ENCODE measurements at regions not wholly inside any gene's neighbourhood (a gene's known extent, or its start where the extent isn't known, plus 50 kb on each side); places are given as distances from the start of the nearest gene placed in this dataset.

DNA sequence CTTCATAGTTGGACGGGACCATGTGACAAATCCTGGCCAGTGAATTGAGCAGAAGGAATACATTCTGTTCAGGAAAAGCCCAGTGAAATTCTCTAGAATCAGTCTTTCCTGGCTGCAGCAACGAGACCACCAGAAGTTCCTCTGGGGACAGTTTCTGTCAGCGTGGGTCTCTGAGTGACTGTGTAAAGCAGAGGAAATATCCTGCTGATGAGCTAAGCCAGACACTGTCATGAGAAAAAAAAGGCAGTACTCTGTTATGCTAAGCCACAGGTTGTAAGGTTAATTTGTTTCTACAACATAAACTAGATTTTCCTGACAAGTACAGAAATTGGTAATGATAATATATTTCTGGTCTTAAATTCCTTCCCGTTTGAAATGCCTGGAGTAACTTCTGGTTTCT, 664.4 kb downstream of the LMO4 start:
- H3K27me3 ChIP-seq (replicated peaks; ENCODE audit: insufficient read depth, low read length): no peaks in the 10 kb centered on the region

DNA sequence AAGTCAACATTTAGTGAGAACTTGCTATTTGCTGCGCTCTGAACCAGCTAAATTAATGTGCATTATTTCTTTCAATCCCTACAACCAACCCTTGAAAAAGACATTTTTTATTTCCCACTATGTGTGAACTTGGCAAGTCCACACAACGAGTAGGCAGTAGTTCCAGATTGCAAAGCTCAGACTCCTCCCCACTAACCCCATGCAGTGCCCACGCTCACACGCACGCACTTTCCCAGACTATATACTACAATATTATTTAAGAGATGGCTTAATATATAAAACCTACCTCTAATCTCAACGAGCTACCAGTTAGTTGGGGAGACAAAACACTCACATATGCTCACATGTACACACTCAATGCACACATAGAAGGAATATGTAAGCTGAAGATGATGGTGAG, 671.2 kb downstream of the LMO4 start:
- TF ChIP-seq, protein P1, sequence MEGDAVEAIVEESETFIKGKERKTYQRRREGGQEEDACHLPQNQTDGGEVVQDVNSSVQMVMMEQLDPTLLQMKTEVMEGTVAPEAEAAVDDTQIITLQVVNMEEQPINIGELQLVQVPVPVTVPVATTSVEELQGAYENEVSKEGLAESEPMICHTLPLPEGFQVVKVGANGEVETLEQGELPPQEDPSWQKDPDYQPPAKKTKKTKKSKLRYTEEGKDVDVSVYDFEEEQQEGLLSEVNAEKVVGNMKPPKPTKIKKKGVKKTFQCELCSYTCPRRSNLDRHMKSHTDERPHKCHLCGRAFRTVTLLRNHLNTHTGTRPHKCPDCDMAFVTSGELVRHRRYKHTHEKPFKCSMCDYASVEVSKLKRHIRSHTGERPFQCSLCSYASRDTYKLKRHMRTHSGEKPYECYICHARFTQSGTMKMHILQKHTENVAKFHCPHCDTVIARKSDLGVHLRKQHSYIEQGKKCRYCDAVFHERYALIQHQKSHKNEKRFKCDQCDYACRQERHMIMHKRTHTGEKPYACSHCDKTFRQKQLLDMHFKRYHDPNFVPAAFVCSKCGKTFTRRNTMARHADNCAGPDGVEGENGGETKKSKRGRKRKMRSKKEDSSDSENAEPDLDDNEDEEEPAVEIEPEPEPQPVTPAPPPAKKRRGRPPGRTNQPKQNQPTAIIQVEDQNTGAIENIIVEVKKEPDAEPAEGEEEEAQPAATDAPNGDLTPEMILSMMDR (IDR thresholded peaks at IDR 0.05; ENCODE audit: low read length): no peak
- Histone ChIP-seq H3K4me1 (ENCODE audit: low read length) (no peaks in the 10 kb centered on the region), H2AFZ (ENCODE audit: low read length) (no peak overlapping the region)

More for the DNA sequence above, 664.4 kb downstream of the LMO4 start:
- H3K79me2 ChIP-seq (ENCODE audit: low read length): no peaks in the 10 kb centered on the region
- DNase-seq: no peak
- H4K20me1 ChIP-seq (ENCODE audit: insufficient read depth, low read length): no peaks in the 10 kb centered on the region
- no peaks in the 10 kb centered on the region for H3K9me2 ChIP-seq (replicated peaks; ENCODE audit: insufficient read depth, low read length)
- TF ChIP-seq EZH2phosphoT487 (IDR thresholded peaks at IDR 0.05; ENCODE audit: low read length) (no peak), EZH2 (optimal IDR thresholded peaks at IDR 0.05; ENCODE audit: low read depth, low read length) (no peak)
- TF ChIP-seq, protein P1 (IDR thresholded peaks at IDR 0.05; ENCODE audit: low read length): no peak
- no peaks in the 10 kb centered on the region for H3F3A ChIP-seq (ENCODE audit: insufficient read depth, low read length)
- H3K4me2 ChIP-seq (ENCODE audit: low read depth, low read length): no peak overlapping the region
- no peak overlapping the region for H2AFZ ChIP-seq (ENCODE audit: low read length)
- no peak overlapping the region for H3K4me3 ChIP-seq (ENCODE audit: low read length)
- H3K27ac ChIP-seq (ENCODE audit: low read length): no peak overlapping the region
- H3K36me3 ChIP-seq (replicated peaks; ENCODE audit: insufficient read depth, low read length): no peaks in the 10 kb centered on the region
- no peaks in the 10 kb centered on the region for H3K4me1 ChIP-seq (ENCODE audit: low read length)
- H3K9me3 ChIP-seq (replicated peaks; ENCODE audit: insufficient read depth, low read length): no peaks in the 10 kb centered on the region
- H3K9ac ChIP-seq (ENCODE audit: low read length): no peak overlapping the region

DNA sequence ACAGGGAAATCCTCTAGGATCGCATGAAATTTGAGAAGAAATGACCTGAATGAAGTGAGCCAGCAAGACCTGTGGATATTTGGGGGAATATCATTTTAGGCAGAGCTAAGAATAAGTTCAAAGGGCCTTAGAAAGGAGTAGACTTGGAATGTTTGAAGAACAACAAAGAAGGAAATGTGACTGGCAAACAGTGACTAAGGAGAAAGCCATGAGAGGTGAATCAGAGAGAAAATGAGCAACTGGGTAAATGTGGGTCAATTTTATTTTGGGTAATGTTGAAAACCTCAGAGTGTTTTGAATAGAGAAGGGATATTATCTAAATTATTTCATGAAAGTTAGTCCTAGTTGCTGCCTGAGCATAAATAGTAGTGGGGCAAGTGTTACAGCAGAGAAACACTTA, 672.8 kb downstream of the LMO4 start:
- no peak for DNase-seq
- no peak for TF ChIP-seq EZH2phosphoT487 (IDR thresholded peaks at IDR 0.05; ENCODE audit: low read length)
- no peak for TF ChIP-seq EZH2 (optimal IDR thresholded peaks at IDR 0.05; ENCODE audit: low read depth, low read length)
- TF ChIP-seq, protein P1 (IDR thresholded peaks at IDR 0.05; ENCODE audit: low read length): no peak
- no peak overlapping the region for H3K27ac ChIP-seq (ENCODE audit: low read length)
- no peaks in the 10 kb centered on the region for H3K36me3 ChIP-seq (replicated peaks; ENCODE audit: insufficient read depth, low read length)
- no peaks in the 10 kb centered on the region for H3K27me3 ChIP-seq (replicated peaks; ENCODE audit: insufficient read depth, low read length)
- no peaks in the 10 kb centered on the region for H4K20me1 ChIP-seq (ENCODE audit: insufficient read depth, low read length)
- no peaks in the 10 kb centered on the region for H3K79me2 ChIP-seq (ENCODE audit: low read length)
- H3F3A ChIP-seq (ENCODE audit: insufficient read depth, low read length): no peaks in the 10 kb centered on the region
- no peak overlapping the region for H3K9ac ChIP-seq (ENCODE audit: low read length)
- H3K9me2 ChIP-seq (replicated peaks; ENCODE audit: insufficient read depth, low read length): no peaks in the 10 kb centered on the region
- no peaks in the 10 kb centered on the region for H3K4me1 ChIP-seq (ENCODE audit: low read length)
- H3K4me2 ChIP-seq (ENCODE audit: low read depth, low read length): no peak overlapping the region
- H3K4me3 ChIP-seq (ENCODE audit: low read length): no peak overlapping the region
- no peak overlapping the region for H2AFZ ChIP-seq (ENCODE audit: low read length)
- H3K9me3 ChIP-seq (replicated peaks; ENCODE audit: insufficient read depth, low read length): no peaks in the 10 kb centered on the region

More for the DNA sequence above, 671.2 kb downstream of the LMO4 start:
- H3K4me2 ChIP-seq (ENCODE audit: low read depth, low read length): no peak overlapping the region
- no peaks in the 10 kb centered on the region for H3F3A ChIP-seq (ENCODE audit: insufficient read depth, low read length)
- no peak overlapping the region for H3K4me3 ChIP-seq (ENCODE audit: low read length)
- no peak overlapping the region for H3K27ac ChIP-seq (ENCODE audit: low read length)
- no peaks in the 10 kb centered on the region for H3K79me2 ChIP-seq (ENCODE audit: low read length)
- no peaks in the 10 kb centered on the region for H3K9me3 ChIP-seq (replicated peaks; ENCODE audit: insufficient read depth, low read length)
- H3K36me3 ChIP-seq (replicated peaks; ENCODE audit: insufficient read depth, low read length): no peaks in the 10 kb centered on the region
- H4K20me1 ChIP-seq (ENCODE audit: insufficient read depth, low read length): no peaks in the 10 kb centered on the region
- H3K9me2 ChIP-seq (replicated peaks; ENCODE audit: insufficient read depth, low read length): no peaks in the 10 kb centered on the region
- no peak for DNase-seq
- H3K27me3 ChIP-seq (replicated peaks; ENCODE audit: insufficient read depth, low read length): no peaks in the 10 kb centered on the region
- H3K9ac ChIP-seq (ENCODE audit: low read length): no peak overlapping the region
